ENCODE measurements at regions not wholly inside any gene's neighbourhood (a gene's known extent, or its start where the extent isn't known, plus 50 kb on each side); places are given as distances from the start of the nearest gene placed in this dataset.
A peak's percentile ranks its signal among the peaks of the same experiment; 100 is the strongest.

GRCh38 chr15:70260580-70260979 is 162.9 kb upstream of the TLE3 start:
- peaks cover 14% of the 10 kb centered on the region for H3K4me1 ChIP-seq
- H3K9ac ChIP-seq = no peak overlapping the region
- H3F3A ChIP-seq (ENCODE audit: low read depth) = peaks cover 10% of the 10 kb centered on the region
- peak overlapping the region; percentile 91 for H3K27ac Mint-ChIP-seq
- no peaks in the 10 kb centered on the region for H4K20me1 ChIP-seq (ENCODE audit: low read depth)
- H3K4me3 Mint-ChIP-seq = no peak overlapping the region
- H3K4me2 ChIP-seq = no peak overlapping the region
- H3K27ac ChIP-seq = no peak overlapping the region
- H3K4me3 ChIP-seq = no peak overlapping the region
- no peak for DNase-seq (ENCODE audit: low spot score)
- H3K79me2 ChIP-seq (ENCODE audit: low read depth) = no peaks in the 10 kb centered on the region
- H3K36me3 ChIP-seq = no peaks in the 10 kb centered on the region
- no peak overlapping the region for H2AFZ ChIP-seq (replicated peaks)
- H3K9me3 Mint-ChIP-seq = peaks cover 9% of the 10 kb centered on the region
- H3K27me3 ChIP-seq = no peaks in the 10 kb centered on the region
- no peaks in the 10 kb centered on the region for H3K9me3 ChIP-seq (ENCODE audit: low read depth)
- H3K27me3 Mint-ChIP-seq (ENCODE audit: insufficient read depth, low read depth) = peaks cover 19% of the 10 kb centered on the region
- no peaks in the 10 kb centered on the region for H3K36me3 Mint-ChIP-seq
- TF ChIP-seq EZH2phosphoT487 (IDR thresholded peaks at IDR 0.05) (no peak), CTCF (IDR thresholded peaks at IDR 0.05) (no peak), EZH2 (IDR thresholded peaks at IDR 0.05) (no peak)
- H3K4me1 Mint-ChIP-seq = peaks cover 56% of the 10 kb centered on the region

GRCh38 chr15:70259640-70260508 is 162.2 kb upstream of the TLE3 start:
- H3K79me2 ChIP-seq (ENCODE audit: low read depth) = no peaks in the 10 kb centered on the region
- no peak overlapping the region for H3K27ac ChIP-seq
- H3K9me3 ChIP-seq (ENCODE audit: low read depth) = no peaks in the 10 kb centered on the region
- no peak for TF ChIP-seq EZH2phosphoT487 (IDR thresholded peaks at IDR 0.05)
- TF ChIP-seq CTCF (IDR thresholded peaks at IDR 0.05) = peak; percentile 44
- H2AFZ ChIP-seq (replicated peaks) = no peak overlapping the region
- H3K4me3 ChIP-seq = no peak overlapping the region
- no peaks in the 10 kb centered on the region for H3K27me3 ChIP-seq
- Mint-ChIP-seq H3K36me3 (no peaks in the 10 kb centered on the region), H3K27ac (peak overlapping the region; percentile 93), H3K9me3 (peaks cover 13% of the 10 kb centered on the region), H3K4me1 (peaks cover 57% of the 10 kb centered on the region), H3K4me3 (no peak overlapping the region), H3K27me3 (ENCODE audit: insufficient read depth, low read depth) (peaks cover 20% of the 10 kb centered on the region)
- no peaks in the 10 kb centered on the region for H3K36me3 ChIP-seq
- no peaks in the 10 kb centered on the region for H4K20me1 ChIP-seq (ENCODE audit: low read depth)
- no peak overlapping the region for H3K4me2 ChIP-seq
- no peak overlapping the region for H3K9ac ChIP-seq
- H3K4me1 ChIP-seq = peaks cover 14% of the 10 kb centered on the region
- peak; percentile 57 for DNase-seq (ENCODE audit: low spot score)
- H3F3A ChIP-seq (ENCODE audit: low read depth) = peaks cover 10% of the 10 kb centered on the region

- H3K36me3 Mint-ChIP-seq = no peaks in the 10 kb centered on the region
- no peak overlapping the region for H2AFZ ChIP-seq (replicated peaks)
- H4K20me1 ChIP-seq (ENCODE audit: low read depth) = no peaks in the 10 kb centered on the region
- H3K27me3 ChIP-seq = no peaks in the 10 kb centered on the region
- no peak overlapping the region for H3K27ac ChIP-seq
- peaks cover 13% of the 10 kb centered on the region for H3K9me3 Mint-ChIP-seq
- TF ChIP-seq CTCF (IDR thresholded peaks at IDR 0.05) (no peak), EZH2phosphoT487 (IDR thresholded peaks at IDR 0.05) (no peak), EZH2 (IDR thresholded peaks at IDR 0.05) (no peak)
- peak overlapping the region; percentile 90 for H3K27ac Mint-ChIP-seq
- no peak overlapping the region for H3K4me3 Mint-ChIP-seq
- H3K4me1 ChIP-seq = peaks cover 13% of the 10 kb centered on the region
- peaks cover 58% of the 10 kb centered on the region for H3K4me1 Mint-ChIP-seq
- H3F3A ChIP-seq (ENCODE audit: low read depth) = peaks cover 10% of the 10 kb centered on the region
- H3K27me3 Mint-ChIP-seq (ENCODE audit: insufficient read depth, low read depth) = peaks cover 20% of the 10 kb centered on the region
- no peak overlapping the region for H3K4me2 ChIP-seq
- no peaks in the 10 kb centered on the region for H3K79me2 ChIP-seq (ENCODE audit: low read depth)
- no peaks in the 10 kb centered on the region for H3K9me3 ChIP-seq (ENCODE audit: low read depth)
- DNase-seq (ENCODE audit: low spot score) = no peak
- no peak overlapping the region for H3K4me3 ChIP-seq
- no peaks in the 10 kb centered on the region for H3K36me3 ChIP-seq
- no peak overlapping the region for H3K9ac ChIP-seq
Observed at GRCh38 chr15:70259028-70259424, 161.3 kb upstream of the TLE3 start.
